ENCODE measurements at regions not wholly inside any gene's neighbourhood (a gene's known extent, or its start where the extent isn't known, plus 50 kb on each side); places are given as distances from the start of the nearest gene placed in this dataset.

GRCh38 chr3:4197670-4198069 lies 105.5 kb upstream of the SETMAR start:
- TF ChIP-seq CTCF (IDR thresholded peaks at IDR 0.05) (no peak), POLR2A (IDR thresholded peaks at IDR 0.05) (no peak)

All from right lobe of liver (tissue), 4 donors.